NCI-H446 treated with DMSO at 0.1 percent for 48 hours (cell line): ENCODE measurements at regions not wholly inside any gene's neighbourhood (a gene's known extent, or its start where the extent isn't known, plus 50 kb on each side); places are given as distances from the start of the nearest gene placed in this dataset.
"Not testable (repeated sequence)": the region's sequence is repeated elsewhere in the genome, so short reads cannot be mapped to it uniquely, and the experiment has no call there.

ENCODE experiments used
- DNase-seq: peaks from one replicate; lab custom pipeline; 2025; lab: John Stamatoyannopoulos, UW

- no peak for DNase-seq
These were observed 628.4 kb upstream of the TPK1 start for GRCh38 chr7:145464287-145464686.

DNA sequence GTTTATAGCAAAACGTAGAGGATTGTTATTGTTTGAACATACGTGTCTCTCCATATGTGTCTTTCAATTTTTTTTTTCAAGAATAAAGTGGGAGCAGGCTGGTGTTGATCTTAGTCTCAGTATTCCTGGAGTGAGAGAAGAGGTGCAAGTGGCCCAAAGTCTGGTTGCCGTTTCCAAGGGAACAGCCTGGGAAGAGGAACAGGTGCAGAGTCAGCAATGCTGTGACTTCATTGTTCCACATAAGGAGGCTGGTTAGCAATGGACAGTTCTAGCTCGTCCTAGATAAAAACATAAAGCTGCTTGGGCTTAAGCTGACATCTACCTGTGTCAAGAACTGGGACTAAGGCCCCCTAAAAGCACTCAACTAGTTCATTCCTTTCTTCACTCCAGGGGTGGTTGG lies 626.6 kb upstream of the TPK1 start:
- no peak for DNase-seq

DNA sequence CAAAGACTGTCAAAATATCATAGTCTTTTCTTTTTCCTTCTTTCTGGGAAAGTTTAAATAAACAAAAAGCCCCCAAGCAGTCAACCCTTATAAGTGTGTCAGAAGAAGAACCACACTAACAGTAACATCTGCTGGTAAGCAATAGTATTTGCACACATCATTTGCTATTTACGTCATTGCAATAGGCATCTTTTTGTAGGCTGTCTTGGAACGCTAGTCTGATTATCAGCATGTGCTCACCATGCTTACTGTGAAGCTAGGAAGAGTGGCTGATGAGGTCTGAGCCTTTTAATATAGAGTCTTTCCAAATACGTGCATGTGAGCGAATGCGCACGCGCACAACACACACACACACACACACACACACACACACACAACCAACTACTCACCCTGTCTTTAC lies 599.0 kb upstream of the TPK1 start:
- no peak for DNase-seq

GRCh38 chr7:145431834-145432233 lies 596.0 kb upstream of the TPK1 start:
- DNase-seq: no peak

GRCh38 chr7:145418481-145418880 lies 582.6 kb upstream of the TPK1 start:
- DNase-seq: not testable (repeated sequence)

DNA sequence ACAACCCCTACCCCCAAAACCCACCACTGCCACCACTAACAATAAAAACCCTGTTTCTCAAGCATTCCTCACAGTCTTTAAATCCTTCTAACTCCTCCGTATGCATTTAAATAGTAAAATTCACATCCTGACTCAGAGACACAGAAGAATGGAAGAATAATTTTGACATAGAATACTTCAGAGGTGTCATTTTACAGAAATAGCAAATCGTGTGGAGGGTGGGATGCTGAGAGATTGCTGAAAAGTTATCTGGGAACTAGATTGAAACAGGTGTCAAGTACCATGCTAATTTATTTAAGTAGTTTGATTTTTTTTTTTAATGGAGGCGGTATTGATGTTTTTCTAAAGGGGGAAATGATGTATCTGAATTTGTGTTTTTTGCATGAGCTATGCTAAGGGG lies 575.2 kb upstream of the TPK1 start:
- no peak for DNase-seq

GRCh38 chr7:145398758-145399157 lies 562.9 kb upstream of the TPK1 start:
- no peak for DNase-seq

- no peak for DNase-seq
These were observed 558.3 kb upstream of the TPK1 start for GRCh38 chr7:145394126-145394525.

GRCh38 chr7:145382762-145383161 lies 546.9 kb upstream of the TPK1 start:
- DNase-seq: no peak

DNA sequence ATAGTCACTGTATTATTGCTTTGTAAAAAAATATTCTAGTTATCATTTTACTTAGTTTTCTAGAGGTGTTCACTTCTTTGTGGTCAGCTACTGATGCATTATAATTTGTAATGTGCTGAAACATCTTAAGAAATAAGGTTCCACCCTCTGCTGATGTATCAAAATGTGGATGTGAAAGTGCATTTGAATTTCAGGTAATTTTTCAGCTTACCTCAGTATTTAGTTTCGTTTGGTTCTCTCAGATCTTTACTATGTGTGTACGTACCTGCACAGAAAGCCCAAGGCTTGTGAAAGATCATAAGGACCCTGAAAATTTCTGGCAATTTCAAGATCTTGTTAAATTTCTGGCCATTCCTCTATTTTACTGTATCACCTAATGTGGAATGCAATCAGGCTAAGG lies 542.3 kb upstream of the TPK1 start:
- no peak for DNase-seq

DNA sequence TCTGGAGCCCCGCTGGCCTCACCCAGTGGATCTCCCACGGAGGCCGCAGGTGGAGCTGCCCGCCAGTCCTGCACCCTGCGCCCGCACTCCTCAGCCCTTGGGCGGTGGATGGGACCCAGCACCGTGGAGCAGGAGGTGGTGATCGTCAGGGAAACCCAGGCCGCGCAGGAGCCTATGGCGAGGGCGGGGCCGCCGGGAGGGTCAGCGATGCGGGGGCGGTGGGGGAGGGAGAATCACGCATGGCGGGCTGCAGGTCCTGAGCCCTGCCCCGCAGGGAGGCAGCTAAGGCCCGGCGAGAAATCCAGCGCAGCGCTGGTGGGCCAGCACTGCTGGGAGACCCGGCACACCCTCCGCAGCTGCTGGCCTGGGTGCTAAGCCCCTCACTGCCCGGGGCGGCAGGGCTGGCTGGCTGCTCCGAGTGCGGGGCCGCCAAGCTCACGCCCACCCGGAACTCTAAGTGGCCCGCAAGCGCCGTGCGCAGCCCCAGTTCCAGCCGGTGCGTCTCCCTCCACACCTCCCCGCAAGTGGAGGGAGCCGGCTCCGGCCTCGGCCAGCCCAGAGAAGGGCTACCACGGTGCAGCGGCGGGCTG lies 524.8 kb upstream of the TPK1 start:
- no peak for DNase-seq

GRCh38 chr7:145350334-145350733 lies 514.5 kb upstream of the TPK1 start:
- no peak for DNase-seq

DNA sequence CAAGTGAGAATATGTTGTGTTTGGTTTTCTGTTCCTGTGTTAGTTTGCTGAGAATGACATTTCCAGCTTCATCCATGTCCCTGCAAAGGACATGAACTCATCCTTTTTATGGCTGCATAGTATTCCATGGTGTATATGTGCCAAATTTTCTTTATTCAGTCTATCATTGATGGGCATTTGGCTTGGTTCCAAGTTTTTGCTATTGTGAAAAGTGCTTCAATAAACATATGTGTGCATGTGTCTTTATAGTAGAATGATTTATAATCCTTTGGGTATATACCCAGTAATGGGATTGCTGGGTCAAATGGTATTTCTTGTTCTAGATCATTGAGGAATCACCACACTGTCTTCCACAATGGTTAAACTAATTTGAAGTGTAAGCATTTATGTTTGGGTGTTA lies 513.6 kb upstream of the TPK1 start:
- DNase-seq: not testable (repeated sequence)

- no peak for DNase-seq
These were observed 511.4 kb upstream of the TPK1 start for GRCh38 chr7:145347271-145347670.

DNA sequence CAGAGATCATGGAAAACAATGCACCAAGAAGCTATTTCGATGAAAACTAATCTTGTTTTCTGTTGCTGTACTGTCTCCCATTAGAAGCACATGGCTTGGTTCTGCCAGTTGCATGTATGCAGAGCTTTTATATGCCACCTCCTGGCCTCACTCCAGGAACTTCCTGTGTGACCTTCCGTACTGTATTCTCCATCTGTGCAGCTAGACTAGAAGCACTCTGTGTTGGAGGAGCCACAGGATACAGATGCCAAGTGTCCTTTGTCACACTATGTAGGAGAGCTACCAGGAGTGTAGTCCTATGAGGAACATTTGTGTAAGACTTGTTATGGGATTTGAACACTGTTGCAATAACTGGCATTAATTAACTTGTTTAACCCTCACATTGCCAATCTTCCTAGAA lies 503.5 kb upstream of the TPK1 start:
- DNase-seq: no peak

DNA sequence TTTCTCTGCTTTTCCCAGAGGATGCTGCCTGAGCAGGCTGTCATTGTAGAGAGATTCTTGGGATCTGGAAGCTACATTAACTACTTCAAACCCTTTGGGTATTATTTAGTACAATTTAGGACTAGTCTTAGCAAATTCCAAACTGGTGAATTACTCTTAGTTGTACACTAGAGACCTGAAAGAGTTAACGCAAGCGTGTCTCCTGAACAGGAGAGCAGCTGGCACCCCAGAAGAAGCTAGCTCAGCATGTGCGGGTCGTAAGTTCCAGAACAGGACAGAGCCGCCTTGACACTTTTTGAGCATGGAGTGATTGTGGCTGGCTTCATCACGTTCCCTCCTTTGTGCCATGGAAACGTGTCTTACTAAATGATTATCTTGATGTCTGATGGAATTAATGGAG lies 495.7 kb upstream of the TPK1 start:
- no peak for DNase-seq

GRCh38 chr7:145331076-145331475 lies 495.2 kb upstream of the TPK1 start:
- DNase-seq: no peak

DNA sequence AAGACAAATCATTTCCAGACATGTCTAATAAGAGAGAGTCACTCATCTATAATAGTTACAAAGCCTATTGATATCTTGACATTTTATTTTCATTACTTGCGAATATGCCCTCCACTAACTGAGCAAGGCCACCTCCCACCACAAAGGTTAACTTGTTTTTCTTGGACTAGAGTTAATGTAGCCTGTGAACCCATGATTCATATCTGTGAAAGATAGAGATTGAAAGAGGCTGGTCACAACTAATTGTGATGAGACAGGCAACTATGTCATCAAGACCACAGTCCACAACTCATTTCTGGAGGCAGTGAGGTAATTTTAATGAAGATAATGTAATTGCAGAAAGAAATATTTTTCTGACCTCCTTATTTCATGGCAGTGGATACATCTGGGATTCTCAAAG lies 491.8 kb upstream of the TPK1 start:
- DNase-seq: no peak

- DNase-seq: no peak
These were observed 488.2 kb upstream of the TPK1 start for GRCh38 chr7:145324081-145324480.

DNA sequence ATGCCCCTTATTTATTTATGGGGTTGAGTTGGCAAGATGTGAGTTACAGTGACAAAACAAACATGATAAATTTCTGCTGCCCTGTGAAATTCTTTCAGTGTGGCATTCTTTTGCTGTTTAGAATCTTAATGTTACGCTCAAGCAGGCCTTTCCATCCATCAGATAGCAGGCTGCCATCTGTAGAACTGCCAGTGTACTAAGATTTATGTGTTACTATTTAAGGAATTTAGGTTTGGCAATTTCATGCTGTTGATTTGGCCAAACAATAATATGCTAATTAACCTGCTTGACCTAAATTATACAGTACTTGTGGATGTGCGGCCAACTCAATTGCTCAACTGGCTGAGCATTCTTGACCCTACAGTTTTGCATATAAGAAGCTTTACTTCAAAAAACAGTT lies 477.7 kb upstream of the TPK1 start:
- DNase-seq: no peak

- no peak for DNase-seq
These were observed 457.9 kb upstream of the TPK1 start for GRCh38 chr7:145293754-145294153.

- no peak for DNase-seq
These were observed 457.4 kb upstream of the TPK1 start for GRCh38 chr7:145293228-145293701.

- no peak for DNase-seq
These were observed 453.5 kb upstream of the TPK1 start for GRCh38 chr7:145289384-145289783.

DNA sequence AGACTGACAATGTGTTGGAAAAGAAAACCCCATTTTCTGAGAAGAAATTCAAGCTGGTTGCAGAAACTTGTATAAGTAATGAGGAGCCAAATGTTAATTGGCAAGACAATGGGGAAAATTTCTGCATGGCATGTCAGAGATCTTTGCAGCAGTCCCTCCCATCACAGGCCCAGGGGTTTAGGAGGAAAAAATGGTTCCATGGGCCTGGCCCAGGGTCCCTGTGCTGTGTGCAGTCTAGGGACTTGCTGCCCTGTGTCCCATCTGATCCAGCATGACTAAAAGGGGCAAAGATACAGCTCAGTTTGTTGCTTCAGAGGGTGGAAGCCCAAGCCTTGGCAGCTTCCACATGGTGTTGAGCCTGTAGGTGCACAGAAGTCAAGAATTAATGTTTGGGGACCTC lies 440.3 kb upstream of the TPK1 start:
- DNase-seq: no peak
